ENCODE measurements at regions not wholly inside any gene's neighbourhood (a gene's known extent, or its start where the extent isn't known, plus 50 kb on each side); places are given as distances from the start of the nearest gene placed in this dataset.
"Not testable (repeated sequence)": the region's sequence is repeated elsewhere in the genome, so short reads cannot be mapped to it uniquely, and the experiment has no call there.

GRCh38 chr10:65054701-65055100 is 1533.5 kb downstream of the REEP3 start:
- not testable (repeated sequence) for TF ChIP-seq EZH2 (IDR thresholded peaks at IDR 0.05; ENCODE audit: low read depth, unreplicated experiment); CTCF (conservative IDR thresholded peaks at IDR 0.05; ENCODE audit: low read depth in 2 of 2); POLR2AphosphoS5 (IDR thresholded peaks at IDR 0.05; ENCODE audit: low read depth); CREB1 (CRISPR knock-in tag; IDR thresholded peaks at IDR 0.05; ENCODE audit: low read depth); NANOG (IDR thresholded peaks at IDR 0.05; ENCODE audit: borderline replicate concordance); JUNB (IDR thresholded peaks at IDR 0.05; ENCODE audit: unreplicated experiment); EZH2phosphoT487 (IDR thresholded peaks at IDR 0.05; ENCODE audit: unreplicated experiment); REST (IDR thresholded peaks at IDR 0.05; ENCODE audit: unreplicated experiment); ZNF331 (CRISPR knock-in tag; IDR thresholded peaks at IDR 0.05; ENCODE audit: low read depth); ETS1 (IDR thresholded peaks at IDR 0.05); ZNF114 (CRISPR knock-in tag; IDR thresholded peaks at IDR 0.05)
